Type B pancreatic cell (in vitro differentiated cells): ENCODE measurements at regions not wholly inside any gene's neighbourhood (a gene's known extent, or its start where the extent isn't known, plus 50 kb on each side); places are given as distances from the start of the nearest gene placed in this dataset.

Source experiments
- DNase-seq: peaks from one replicate; pipeline ENCODE4 v3.0.0; 2021; ENCODE audit warnings: mixed read lengths; ENCODE audit not compliant: unreplicated experiment; ENCODE audit errors: extremely low spot score
- H3K27ac Mint-ChIP-seq: 2 replicates; pipeline ENCODE4 v1.8.0; 2021; ENCODE audit warnings: mild to moderate bottlenecking, mixed read lengths
- H3K27me3 Mint-ChIP-seq: 2 replicates; pipeline ENCODE4 v1.8.0; 2021; ENCODE audit warnings: mixed read lengths
- H3K36me3 Mint-ChIP-seq: 2 replicates; pipeline ENCODE4 v1.8.0; 2021; ENCODE audit warnings: mixed read lengths
- H3K4me1 Mint-ChIP-seq: one replicate; pipeline ENCODE4 v1.8.0; 2021; ENCODE audit warnings: mixed read lengths; ENCODE audit not compliant: unreplicated experiment
- H3K4me3 Mint-ChIP-seq: 2 replicates; pipeline ENCODE4 v1.8.0; 2021; ENCODE audit warnings: mild to moderate bottlenecking, mixed read lengths
- H3K9me3 Mint-ChIP-seq: 2 replicates; pipeline ENCODE4 v1.8.0; 2021; ENCODE audit warnings: mixed read lengths
- TF ChIP-seq, protein P1 (sequence below): fragments of 200-600 bp; sonication (generic); conservative IDR thresholded peaks from 2 replicates; pipeline ENCODE4 v1.5.0; 2021; ENCODE audit warnings: antibody characterized with exemption, mild to moderate bottlenecking

DNA sequence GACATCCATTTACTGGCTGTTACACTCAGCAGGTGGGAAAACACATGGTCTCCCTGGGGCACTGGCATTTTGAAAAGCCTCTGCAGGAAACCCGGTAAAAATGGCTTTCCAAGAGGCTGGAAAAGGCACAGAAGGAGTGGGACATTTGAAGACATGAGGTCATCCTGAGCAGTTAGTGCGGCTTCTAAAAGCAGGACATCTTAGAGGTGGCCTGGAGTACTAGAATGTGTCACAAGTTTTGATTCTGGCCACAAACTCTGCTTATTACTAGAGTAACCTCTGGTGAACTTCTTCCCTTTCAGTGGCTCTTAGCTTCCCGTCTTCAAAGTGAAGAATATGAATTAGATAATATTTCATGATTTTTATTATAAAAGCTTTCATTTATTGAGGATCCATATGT, 423.0 kb upstream of the BRINP1 start:
- Mint-ChIP-seq H3K27me3 (peaks cover 14% of the 10 kb centered on the region), H3K27ac (no peak overlapping the region), H3K4me3 (no peak overlapping the region), H3K36me3 (no peaks in the 10 kb centered on the region), H3K9me3 (no peaks in the 10 kb centered on the region), H3K4me1 (peaks cover 10% of the 10 kb centered on the region)
- TF ChIP-seq, protein P1, sequence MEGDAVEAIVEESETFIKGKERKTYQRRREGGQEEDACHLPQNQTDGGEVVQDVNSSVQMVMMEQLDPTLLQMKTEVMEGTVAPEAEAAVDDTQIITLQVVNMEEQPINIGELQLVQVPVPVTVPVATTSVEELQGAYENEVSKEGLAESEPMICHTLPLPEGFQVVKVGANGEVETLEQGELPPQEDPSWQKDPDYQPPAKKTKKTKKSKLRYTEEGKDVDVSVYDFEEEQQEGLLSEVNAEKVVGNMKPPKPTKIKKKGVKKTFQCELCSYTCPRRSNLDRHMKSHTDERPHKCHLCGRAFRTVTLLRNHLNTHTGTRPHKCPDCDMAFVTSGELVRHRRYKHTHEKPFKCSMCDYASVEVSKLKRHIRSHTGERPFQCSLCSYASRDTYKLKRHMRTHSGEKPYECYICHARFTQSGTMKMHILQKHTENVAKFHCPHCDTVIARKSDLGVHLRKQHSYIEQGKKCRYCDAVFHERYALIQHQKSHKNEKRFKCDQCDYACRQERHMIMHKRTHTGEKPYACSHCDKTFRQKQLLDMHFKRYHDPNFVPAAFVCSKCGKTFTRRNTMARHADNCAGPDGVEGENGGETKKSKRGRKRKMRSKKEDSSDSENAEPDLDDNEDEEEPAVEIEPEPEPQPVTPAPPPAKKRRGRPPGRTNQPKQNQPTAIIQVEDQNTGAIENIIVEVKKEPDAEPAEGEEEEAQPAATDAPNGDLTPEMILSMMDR = no peak
- DNase-seq = no peak

DNA sequence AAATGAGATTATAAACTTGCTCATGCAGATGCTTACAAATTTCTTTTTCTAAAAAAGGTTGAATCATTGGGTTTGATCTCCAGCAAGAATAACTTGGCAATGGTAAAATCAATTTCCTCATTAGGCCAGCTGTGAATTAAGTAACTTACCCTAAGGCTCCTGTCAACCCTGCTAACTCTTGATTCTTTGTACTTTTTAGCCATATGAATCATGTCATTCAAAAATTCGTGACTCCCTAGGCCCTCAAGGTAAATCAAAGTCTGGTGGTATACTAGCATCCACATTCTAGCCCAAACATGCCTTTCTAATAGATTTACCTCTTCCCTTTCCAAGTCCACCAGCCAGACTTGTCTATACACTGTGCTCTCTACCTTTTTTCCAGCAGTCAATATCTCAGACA, 420.8 kb upstream of the BRINP1 start:
- Mint-ChIP-seq H3K27me3 (peaks cover 11% of the 10 kb centered on the region), H3K27ac (peak overlapping the region; percentile 30), H3K4me1 (peaks cover 10% of the 10 kb centered on the region), H3K4me3 (no peak overlapping the region), H3K36me3 (no peaks in the 10 kb centered on the region), H3K9me3 (no peaks in the 10 kb centered on the region)
- DNase-seq = no peak
- TF ChIP-seq, protein P1 = no peak

DNA sequence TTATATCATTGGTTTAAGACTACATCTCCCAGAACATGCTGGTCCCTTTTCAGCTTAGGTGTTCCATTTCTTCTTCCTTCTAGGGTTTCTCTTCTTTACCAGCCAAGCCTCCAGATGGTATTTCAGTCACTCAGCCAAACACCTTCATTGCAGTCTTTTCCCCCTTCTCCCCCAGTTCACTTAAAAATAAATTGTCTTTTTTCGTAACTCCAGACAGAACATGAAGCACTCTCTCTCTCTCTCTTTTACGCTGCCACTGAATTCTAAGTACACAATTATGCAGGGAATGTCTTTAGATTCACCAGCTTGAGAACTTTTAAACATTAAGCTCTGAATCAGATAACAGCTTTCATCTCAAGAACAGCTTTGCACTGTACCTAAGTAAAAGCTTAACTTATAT, 419.7 kb upstream of the BRINP1 start:
- no peak overlapping the region for H3K4me3 Mint-ChIP-seq
- DNase-seq = no peak
- peak overlapping the region; percentile 1 for H3K27ac Mint-ChIP-seq
- H3K4me1 Mint-ChIP-seq = peaks cover 10% of the 10 kb centered on the region
- H3K27me3 Mint-ChIP-seq = peaks cover 11% of the 10 kb centered on the region
- no peaks in the 10 kb centered on the region for H3K9me3 Mint-ChIP-seq
- no peaks in the 10 kb centered on the region for H3K36me3 Mint-ChIP-seq
- TF ChIP-seq, protein P1 = no peak

DNA sequence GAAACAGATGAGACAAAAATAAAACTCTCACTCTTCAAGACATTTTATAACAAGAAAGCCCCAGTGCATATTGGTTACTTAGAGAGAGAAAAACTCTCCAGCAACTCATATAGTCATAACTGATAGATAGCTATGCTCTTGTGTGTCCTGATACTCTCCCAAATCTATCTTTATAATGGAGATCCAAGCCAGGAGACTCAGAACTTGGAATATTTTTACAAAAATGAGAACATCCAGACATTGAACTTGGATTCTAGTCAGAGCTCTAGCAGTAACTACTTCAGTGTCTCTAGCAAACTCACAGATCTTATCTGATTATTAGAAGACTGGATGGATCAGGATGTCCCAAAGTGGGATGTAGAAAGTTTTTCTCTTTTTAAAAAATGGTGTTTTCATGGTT, 412.7 kb upstream of the BRINP1 start:
- no peak overlapping the region for H3K27ac Mint-ChIP-seq
- no peaks in the 10 kb centered on the region for H3K9me3 Mint-ChIP-seq
- peaks cover 3% of the 10 kb centered on the region for H3K27me3 Mint-ChIP-seq
- no peaks in the 10 kb centered on the region for H3K36me3 Mint-ChIP-seq
- H3K4me1 Mint-ChIP-seq = no peaks in the 10 kb centered on the region
- H3K4me3 Mint-ChIP-seq = no peak overlapping the region
- no peak for DNase-seq
- TF ChIP-seq, protein P1 = no peak

DNA sequence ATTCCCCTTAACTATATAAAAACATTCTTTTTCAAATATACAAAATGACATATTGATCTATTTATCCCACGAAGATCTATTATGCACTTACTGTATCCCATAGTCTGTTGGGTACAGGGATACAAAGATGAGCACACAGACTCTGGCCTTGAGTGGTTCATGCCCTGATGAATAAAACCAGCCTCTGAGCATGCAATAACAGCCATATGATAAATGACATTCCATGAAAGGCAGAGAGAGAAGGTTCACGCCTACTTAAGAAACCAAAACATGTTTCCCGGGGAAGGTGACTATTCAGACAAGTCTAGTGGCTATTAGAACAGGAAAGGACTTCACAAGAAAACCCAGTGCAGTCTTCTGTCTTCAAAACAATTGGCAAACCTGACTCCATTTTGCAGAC, 406.2 kb upstream of the BRINP1 start:
- no peak for DNase-seq
- Mint-ChIP-seq H3K27me3 (peaks cover 11% of the 10 kb centered on the region), H3K36me3 (no peaks in the 10 kb centered on the region), H3K27ac (no peak overlapping the region), H3K4me1 (peaks cover 5% of the 10 kb centered on the region), H3K9me3 (no peaks in the 10 kb centered on the region), H3K4me3 (no peak overlapping the region)
- TF ChIP-seq, protein P1 = no peak

DNA sequence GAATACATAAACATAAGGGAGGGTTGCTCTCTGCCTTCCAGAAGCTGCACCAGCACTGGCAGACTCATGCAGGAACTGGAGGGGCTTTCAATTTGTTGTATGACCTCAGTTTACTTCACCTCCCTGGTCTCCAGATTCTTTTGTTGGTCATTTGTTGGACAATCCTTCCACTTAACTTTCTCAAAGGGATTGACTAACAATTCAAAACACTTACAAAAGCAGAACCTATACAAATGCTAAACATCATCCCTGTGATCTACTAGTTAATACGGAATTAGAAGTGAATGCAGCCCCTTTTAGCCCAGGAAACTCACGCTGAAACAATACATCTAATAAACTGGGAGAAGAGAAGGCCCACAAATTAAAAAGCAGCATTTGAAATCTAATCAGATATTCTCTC, 404.6 kb upstream of the BRINP1 start:
- Mint-ChIP-seq H3K4me1 (peaks cover 5% of the 10 kb centered on the region), H3K4me3 (no peak overlapping the region), H3K36me3 (no peaks in the 10 kb centered on the region), H3K27me3 (peaks cover 14% of the 10 kb centered on the region), H3K27ac (no peak overlapping the region), H3K9me3 (no peaks in the 10 kb centered on the region)
- TF ChIP-seq, protein P1 = no peak
- no peak for DNase-seq
